BJ (cell line): ENCODE measurements at regions not wholly inside any gene's neighbourhood (a gene's known extent, or its start where the extent isn't known, plus 50 kb on each side); places are given as distances from the start of the nearest gene placed in this dataset.

Experiments used
- CTCF ChIA-PET: fragments of 350-600 bp; formaldehyde crosslinking; extraction: SDS; loops from one replicate; lab custom pipeline; 2021; ENCODE audit warnings: antibody characterized with exemption, inconsistent platforms; lab: Yijun Ruan, JAX
- POLR2A ChIA-PET: fragments of 300-600 bp; sonication (Branson Sonifier 250); formaldehyde crosslinking; extraction: SDS; loops from one replicate; lab custom pipeline; 2021; ENCODE audit warnings: antibody characterized with exemption; lab: Charles Lee
- DNase-seq: peaks from one replicate; pipeline ENCODE4 v3.0.0-alpha.2; 2011; ENCODE audit warnings: low read depth
- H3K27me3 ChIP-seq: 2 replicates; pipeline ENCODE4 v1.6.0; 2011; ENCODE audit warnings: low read length; ENCODE audit not compliant: control insufficient read depth, insufficient read depth
- H3K36me3 ChIP-seq: 2 replicates; pipeline ENCODE4 v1.5.1; 2011; ENCODE audit warnings: low read length; ENCODE audit not compliant: control insufficient read depth, insufficient read depth
- H3K4me3 ChIP-seq: 2 replicates; pipeline ENCODE4 v1.5.1; 2011; ENCODE audit warnings: low read depth, mild to moderate bottlenecking, control low read depth, low read length
- TF ChIP-seq, protein P1 (sequence below): IDR thresholded peaks from 2 replicates; pipeline ENCODE4 v1.5.1; 2011; ENCODE audit warnings: low read depth, mild to moderate bottlenecking, control low read depth, inconsistent platforms, low read length, moderate library complexity; ENCODE audit not compliant: insufficient read depth

DNA sequence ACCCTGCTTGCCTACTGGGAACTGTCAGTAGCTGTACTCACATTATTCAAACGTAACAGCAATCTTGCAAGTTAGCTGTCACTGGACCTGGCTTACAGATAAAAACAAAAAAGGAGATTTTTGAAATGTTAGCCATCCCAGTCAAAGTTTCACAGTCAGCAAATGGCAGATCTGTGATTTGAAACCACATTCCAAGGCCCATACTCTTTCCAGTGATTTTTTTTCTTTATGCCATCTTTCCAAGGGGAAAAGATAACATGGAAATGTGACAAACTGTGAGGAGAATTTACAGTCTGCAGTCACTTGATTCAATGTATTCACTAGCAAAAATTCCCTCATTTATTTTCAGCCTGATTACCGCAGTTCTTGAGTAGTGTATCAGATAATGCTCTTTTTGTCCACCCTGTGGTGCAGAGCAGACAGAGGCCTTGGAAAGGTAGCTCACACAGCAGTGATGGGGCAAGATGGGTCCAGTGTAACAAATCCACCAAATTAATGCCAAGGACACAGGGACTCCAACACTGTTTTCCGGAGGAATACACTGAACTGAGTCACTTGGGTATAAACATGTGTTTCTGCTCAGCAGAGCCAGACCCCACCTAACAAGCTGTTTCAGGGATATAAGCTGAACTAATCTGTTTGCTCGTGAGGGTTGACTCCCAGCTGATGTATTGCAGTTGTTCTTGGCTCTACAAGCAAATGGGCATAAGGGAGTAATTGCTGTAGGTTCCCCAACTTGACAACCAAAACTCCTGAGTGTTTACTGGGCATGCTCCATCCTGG lies 49.9 kb upstream of the ADGRF1 start:
- no peak overlapping the region for H3K4me3 ChIP-seq
- ChIA-PET POLR2A (no interaction called here), CTCF (interaction anchor here (1.2 to 11.7 kb wide), 3 partner anchors 13 to 216 kb away, joined by 3 to 175 read pairs (median 5); partner anchors contain the start of gene TNFRSF21)
- TF ChIP-seq, protein P1, sequence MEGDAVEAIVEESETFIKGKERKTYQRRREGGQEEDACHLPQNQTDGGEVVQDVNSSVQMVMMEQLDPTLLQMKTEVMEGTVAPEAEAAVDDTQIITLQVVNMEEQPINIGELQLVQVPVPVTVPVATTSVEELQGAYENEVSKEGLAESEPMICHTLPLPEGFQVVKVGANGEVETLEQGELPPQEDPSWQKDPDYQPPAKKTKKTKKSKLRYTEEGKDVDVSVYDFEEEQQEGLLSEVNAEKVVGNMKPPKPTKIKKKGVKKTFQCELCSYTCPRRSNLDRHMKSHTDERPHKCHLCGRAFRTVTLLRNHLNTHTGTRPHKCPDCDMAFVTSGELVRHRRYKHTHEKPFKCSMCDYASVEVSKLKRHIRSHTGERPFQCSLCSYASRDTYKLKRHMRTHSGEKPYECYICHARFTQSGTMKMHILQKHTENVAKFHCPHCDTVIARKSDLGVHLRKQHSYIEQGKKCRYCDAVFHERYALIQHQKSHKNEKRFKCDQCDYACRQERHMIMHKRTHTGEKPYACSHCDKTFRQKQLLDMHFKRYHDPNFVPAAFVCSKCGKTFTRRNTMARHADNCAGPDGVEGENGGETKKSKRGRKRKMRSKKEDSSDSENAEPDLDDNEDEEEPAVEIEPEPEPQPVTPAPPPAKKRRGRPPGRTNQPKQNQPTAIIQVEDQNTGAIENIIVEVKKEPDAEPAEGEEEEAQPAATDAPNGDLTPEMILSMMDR, result no peak
- no peaks in the 10 kb centered on the region for H3K36me3 ChIP-seq
- no peak for DNase-seq
- H3K27me3 ChIP-seq, result no peaks in the 10 kb centered on the region
